Frontal cortex (tissue), 3 donors: ENCODE measurements at regions not wholly inside any gene's neighbourhood (a gene's known extent, or its start where the extent isn't known, plus 50 kb on each side); places are given as distances from the start of the nearest gene placed in this dataset.

Experiments
- DNase-seq, 2 donors: peaks; one replicate each; pipeline ENCODE4 v3.0.0; 2012; ENCODE audit warnings: low spot score in 2 of 2
- FAIRE-seq: peaks from 2 replicates; lab custom pipeline; 2012; peaks lifted over from hg19 to GRCh38; lab: Jason Lieb, UNC
- donor health status: control.
- donor health status: control.
- donor health status: control.

- no peak for DNase-seq
- FAIRE-seq = no peak
Observed at GRCh38 chr3:68334367-68334986, 597.9 kb downstream of the TAFA4 start.

- FAIRE-seq = no peak
- no peak for DNase-seq
Observed at GRCh38 chr3:68328049-68328448, 604.3 kb downstream of the TAFA4 start.

GRCh38 chr3:68315964-68316363 is 616.4 kb downstream of the TAFA4 start:
- DNase-seq (no peak), FAIRE-seq (no peak)

GRCh38 chr3:68315546-68315945 is 616.8 kb downstream of the TAFA4 start:
- DNase-seq = no peak
- FAIRE-seq = no peak

- no peak for FAIRE-seq
Observed at GRCh38 chr3:68306571-68306970, 625.8 kb downstream of the TAFA4 start.

GRCh38 chr3:68295457-68295856 is 636.9 kb downstream of the TAFA4 start:
- FAIRE-seq (no peak), DNase-seq (no peak)

More at GRCh38 chr3:68306571-68306970, 625.8 kb downstream of the TAFA4 start:
- no peak for DNase-seq

GRCh38 chr3:68290333-68290732 is 635.9 kb upstream of the SUCLG2 start:
- no peak for FAIRE-seq
- no peak for DNase-seq

- DNase-seq = no peak
- FAIRE-seq = no peak
Observed at GRCh38 chr3:68288085-68288484, 633.7 kb upstream of the SUCLG2 start.

- FAIRE-seq (no peak), DNase-seq (no peak)
Observed at GRCh38 chr3:68287101-68287500, 632.7 kb upstream of the SUCLG2 start.

GRCh38 chr3:68274286-68274685 is 619.9 kb upstream of the SUCLG2 start:
- no peak for FAIRE-seq
- no peak for DNase-seq

GRCh38 chr3:68271145-68271544 is 616.7 kb upstream of the SUCLG2 start:
- DNase-seq (no peak), FAIRE-seq (no peak)

- FAIRE-seq (no peak), DNase-seq (no peak)
Observed at GRCh38 chr3:68256635-68257223, 602.3 kb upstream of the SUCLG2 start.

GRCh38 chr3:68249265-68249664 is 594.9 kb upstream of the SUCLG2 start:
- DNase-seq = no peak
- FAIRE-seq = no peak

- FAIRE-seq (no peak), DNase-seq (no peak)
Observed at GRCh38 chr3:68242606-68243005, 588.2 kb upstream of the SUCLG2 start.

- FAIRE-seq (no peak), DNase-seq (no peak)
Observed at GRCh38 chr3:68239542-68239941, 585.1 kb upstream of the SUCLG2 start.

- no peak for DNase-seq
- FAIRE-seq = no peak
Observed at GRCh38 chr3:68234076-68234780, 579.8 kb upstream of the SUCLG2 start.

- no peak for FAIRE-seq
- no peak for DNase-seq
Observed at GRCh38 chr3:68228856-68229255, 574.4 kb upstream of the SUCLG2 start.

GRCh38 chr3:68220832-68221231 is 566.4 kb upstream of the SUCLG2 start:
- FAIRE-seq (no peak), DNase-seq (no peak)

- DNase-seq (no peak), FAIRE-seq (no peak)
Observed at GRCh38 chr3:68211637-68212036, 557.2 kb upstream of the SUCLG2 start.

GRCh38 chr3:68210635-68211034 is 556.2 kb upstream of the SUCLG2 start:
- DNase-seq (no peak), FAIRE-seq (no peak)

- FAIRE-seq (no peak), DNase-seq (no peak)
Observed at GRCh38 chr3:68207327-68207726, 552.9 kb upstream of the SUCLG2 start.
